ENCODE measurements at regions not wholly inside any gene's neighbourhood (a gene's known extent, or its start where the extent isn't known, plus 50 kb on each side); places are given as distances from the start of the nearest gene placed in this dataset.

DNA sequence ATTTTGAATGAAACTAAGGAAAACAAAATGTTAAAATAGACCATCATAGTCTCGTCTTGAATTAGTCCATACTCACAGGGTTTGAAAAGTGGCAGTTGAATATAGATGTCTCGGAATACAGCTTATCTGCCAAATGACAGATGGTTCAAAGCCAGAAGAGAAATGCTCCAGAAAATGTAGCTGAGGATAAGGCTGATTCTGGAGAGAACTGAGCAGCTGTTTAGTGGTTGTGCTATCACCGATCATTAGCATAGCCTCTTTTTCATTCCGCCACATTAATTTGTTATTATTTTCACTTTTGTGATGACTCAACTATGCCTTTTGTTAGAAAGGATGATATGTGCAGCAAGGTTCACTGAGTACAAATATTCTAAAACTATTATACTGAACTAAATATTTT, 390.2 kb upstream of the MAN1A1 start:
- DNase-seq = no peak
- TF ChIP-seq, protein P1, sequence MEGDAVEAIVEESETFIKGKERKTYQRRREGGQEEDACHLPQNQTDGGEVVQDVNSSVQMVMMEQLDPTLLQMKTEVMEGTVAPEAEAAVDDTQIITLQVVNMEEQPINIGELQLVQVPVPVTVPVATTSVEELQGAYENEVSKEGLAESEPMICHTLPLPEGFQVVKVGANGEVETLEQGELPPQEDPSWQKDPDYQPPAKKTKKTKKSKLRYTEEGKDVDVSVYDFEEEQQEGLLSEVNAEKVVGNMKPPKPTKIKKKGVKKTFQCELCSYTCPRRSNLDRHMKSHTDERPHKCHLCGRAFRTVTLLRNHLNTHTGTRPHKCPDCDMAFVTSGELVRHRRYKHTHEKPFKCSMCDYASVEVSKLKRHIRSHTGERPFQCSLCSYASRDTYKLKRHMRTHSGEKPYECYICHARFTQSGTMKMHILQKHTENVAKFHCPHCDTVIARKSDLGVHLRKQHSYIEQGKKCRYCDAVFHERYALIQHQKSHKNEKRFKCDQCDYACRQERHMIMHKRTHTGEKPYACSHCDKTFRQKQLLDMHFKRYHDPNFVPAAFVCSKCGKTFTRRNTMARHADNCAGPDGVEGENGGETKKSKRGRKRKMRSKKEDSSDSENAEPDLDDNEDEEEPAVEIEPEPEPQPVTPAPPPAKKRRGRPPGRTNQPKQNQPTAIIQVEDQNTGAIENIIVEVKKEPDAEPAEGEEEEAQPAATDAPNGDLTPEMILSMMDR (IDR thresholded peaks at IDR 0.05) = no peak
- no peak for TF ChIP-seq POLR2A (IDR thresholded peaks at IDR 0.05)
- H3K27ac ChIP-seq = no peak overlapping the region
- WGBS, 2 donors = 82 to 87% methylated on average over 4 of the region's 4 CpGs
- no peaks in the 10 kb centered on the region for H3K36me3 ChIP-seq
- H3K4me1 ChIP-seq = no peaks in the 10 kb centered on the region
- H3K9me3 ChIP-seq = no peaks in the 10 kb centered on the region
- no peak overlapping the region for H3K4me3 ChIP-seq (replicated peaks in 1 of 3)
- intact Hi-C loops (cut with DNase I) = loop anchor here (10.0 kb wide), 1 partner anchor 235 kb away; no protein-coding TSS in a partner anchor
- no peaks in the 10 kb centered on the region for H3K27me3 ChIP-seq

DNA sequence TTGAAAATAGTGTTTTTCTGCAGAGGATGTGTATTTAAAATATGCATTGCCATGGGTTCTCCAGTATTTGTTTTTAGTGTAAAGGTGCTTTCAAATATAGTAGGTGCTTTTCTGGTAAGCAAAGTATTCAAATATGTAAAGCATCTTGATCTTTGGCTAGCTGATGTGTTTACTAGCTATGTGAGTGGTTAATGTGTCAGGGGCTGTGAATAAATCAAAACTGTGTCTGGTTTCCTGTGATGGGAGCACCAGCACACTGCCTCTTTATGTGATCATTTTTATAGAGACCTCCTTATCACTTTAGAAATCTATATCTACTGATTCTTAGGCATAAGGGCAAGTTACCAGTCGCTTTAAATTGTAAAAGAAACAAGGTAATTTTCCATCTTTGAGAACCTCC, 388.9 kb upstream of the MAN1A1 start:
- Histone ChIP-seq H3K27ac (no peak overlapping the region), H3K4me1 (no peaks in the 10 kb centered on the region), H3K4me3 (replicated peaks in 1 of 3) (no peak overlapping the region), H3K27me3 (no peaks in the 10 kb centered on the region), H3K36me3 (no peaks in the 10 kb centered on the region), H3K9me3 (no peaks in the 10 kb centered on the region)
- 77 to 84% methylated on average over 1 of the region's 1 CpG for WGBS, 2 donors
- TF ChIP-seq POLR2A (IDR thresholded peaks at IDR 0.05) = no peak
- TF ChIP-seq, protein P1 (IDR thresholded peaks at IDR 0.05) = no peak
- no peak for DNase-seq
- intact Hi-C loops (cut with DNase I) = no loop called here

DNA sequence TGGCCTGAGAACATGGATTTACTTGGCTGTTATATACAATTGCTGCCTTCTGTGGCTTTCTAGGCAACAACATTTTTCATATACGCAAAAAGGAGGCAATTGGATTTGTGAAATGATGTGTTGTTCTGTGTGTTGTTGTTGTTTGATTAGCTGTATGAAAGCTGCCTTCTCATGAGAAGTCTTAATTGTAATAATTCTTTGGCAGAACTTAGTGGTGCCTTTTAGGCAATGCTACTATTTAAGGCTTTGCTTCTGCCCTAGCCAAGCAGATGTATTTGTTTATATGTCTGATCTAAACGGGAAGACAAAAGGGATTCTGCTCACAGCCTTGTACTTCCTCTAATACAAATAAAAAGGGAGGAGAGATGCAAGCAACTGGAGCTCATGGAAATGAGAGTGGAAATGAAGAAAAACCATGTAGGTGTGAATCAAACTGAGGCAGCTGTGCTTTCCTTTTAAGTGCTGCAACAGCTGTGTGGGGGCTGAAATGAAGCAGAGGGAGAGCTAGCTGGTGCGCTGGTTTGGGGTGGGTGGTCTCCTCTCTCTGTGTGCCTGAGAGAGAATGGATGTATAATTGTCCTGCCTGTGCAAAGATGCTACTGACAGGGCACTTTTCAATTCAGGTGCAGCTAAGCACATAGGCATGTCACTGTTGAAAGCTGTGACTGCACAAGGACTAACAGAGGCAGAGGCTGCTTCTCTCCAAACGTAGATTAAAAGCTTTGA, 386.9 kb upstream of the MAN1A1 start:
- no peaks in the 10 kb centered on the region for H3K27me3 ChIP-seq
- no peak overlapping the region for H3K27ac ChIP-seq
- H3K4me3 ChIP-seq (replicated peaks in 1 of 3) = no peak overlapping the region
- H3K9me3 ChIP-seq = no peaks in the 10 kb centered on the region
- H3K36me3 ChIP-seq = no peaks in the 10 kb centered on the region
- TF ChIP-seq POLR2A (IDR thresholded peaks at IDR 0.05) = no peak
- TF ChIP-seq, protein P1 (IDR thresholded peaks at IDR 0.05) = no peak
- no peaks in the 10 kb centered on the region for H3K4me1 ChIP-seq
- 57 to 60% methylated on average over 4 of the region's 4 CpGs for WGBS, 2 donors
- no peak for DNase-seq
- intact Hi-C loops (cut with DNase I) = no loop called here

DNA sequence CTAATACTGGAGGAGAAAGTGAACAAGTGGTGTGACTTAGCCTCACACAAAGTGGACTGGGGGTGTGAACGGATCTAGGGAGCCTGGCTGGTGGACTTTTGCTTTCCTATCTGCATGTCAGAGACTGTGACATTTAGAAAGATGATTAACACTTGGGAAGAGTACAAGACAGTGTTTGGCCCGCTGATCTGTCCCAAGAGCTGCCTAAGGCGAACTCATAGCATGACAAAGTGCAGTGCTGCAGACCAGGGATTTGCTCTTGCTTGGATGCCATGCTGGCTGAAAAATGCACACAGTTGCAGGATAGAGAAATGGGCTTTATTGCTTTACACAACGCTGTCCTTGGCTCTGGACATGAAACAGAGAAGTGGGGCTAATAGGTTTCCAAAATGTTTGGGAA, 386.0 kb upstream of the MAN1A1 start:
- no peak for TF ChIP-seq POLR2A (IDR thresholded peaks at IDR 0.05)
- TF ChIP-seq, protein P1 (IDR thresholded peaks at IDR 0.05) = no peak
- intact Hi-C loops (cut with DNase I) = no loop called here
- 79 to 81% methylated on average over 4 of the region's 4 CpGs for WGBS, 2 donors
- no peaks in the 10 kb centered on the region for H3K9me3 ChIP-seq
- no peak for DNase-seq
- no peaks in the 10 kb centered on the region for H3K27me3 ChIP-seq
- H3K4me1 ChIP-seq = no peaks in the 10 kb centered on the region
- H3K4me3 ChIP-seq (replicated peaks in 1 of 3) = no peak overlapping the region
- H3K27ac ChIP-seq = no peak overlapping the region
- no peaks in the 10 kb centered on the region for H3K36me3 ChIP-seq

DNA sequence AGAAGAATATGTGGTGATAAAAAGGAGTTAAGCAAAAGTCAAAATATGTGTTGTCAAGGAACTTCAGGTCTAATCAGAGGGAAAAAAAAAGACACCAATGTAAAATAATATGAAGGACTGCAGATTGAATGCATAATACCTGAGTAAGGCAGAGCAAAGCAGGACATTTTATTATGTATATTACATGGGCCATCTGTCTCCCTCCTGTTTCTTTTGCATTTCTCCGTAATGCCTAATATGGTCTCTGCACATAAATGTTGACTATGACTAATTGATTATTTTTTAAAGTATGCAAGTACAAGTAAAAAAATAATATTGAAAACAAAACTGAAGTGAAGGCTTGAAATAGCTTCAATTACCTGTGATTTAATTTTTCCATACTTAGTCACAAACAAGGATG, 384.7 kb upstream of the MAN1A1 start:
- 97 to 100% methylated on average over 1 of the region's 1 CpG for WGBS, 2 donors

More for the DNA sequence above, 384.7 kb upstream of the MAN1A1 start:
- no peaks in the 10 kb centered on the region for H3K4me1 ChIP-seq
- H3K27me3 ChIP-seq = no peaks in the 10 kb centered on the region
- DNase-seq = no peak
- TF ChIP-seq, protein P1 (IDR thresholded peaks at IDR 0.05) = no peak
- no peak overlapping the region for H3K4me3 ChIP-seq (replicated peaks in 1 of 3)
- no peaks in the 10 kb centered on the region for H3K9me3 ChIP-seq
- intact Hi-C loops (cut with DNase I) = no loop called here
- no peaks in the 10 kb centered on the region for H3K36me3 ChIP-seq
- no peak overlapping the region for H3K27ac ChIP-seq
